CD1c-positive myeloid dendritic cell (primary cell): ENCODE measurements at regions not wholly inside any gene's neighbourhood (a gene's known extent, or its start where the extent isn't known, plus 50 kb on each side); places are given as distances from the start of the nearest gene placed in this dataset.
"Not testable (repeated sequence)": the region's sequence is repeated elsewhere in the genome, so short reads cannot be mapped to it uniquely, and the experiment has no call there.

Experiments
- DNase-seq: peaks from one replicate; pipeline ENCODE4 v3.0.0-alpha.2; 2016; ENCODE audit errors: extremely low spot score

- not testable (repeated sequence) for DNase-seq
These were observed 454.3 kb upstream of the SLITRK6 start for GRCh38 chr13:86253497-86253896.

GRCh38 chr13:86255820-86256219 is 456.6 kb upstream of the SLITRK6 start:
- not testable (repeated sequence) for DNase-seq

- DNase-seq, result no peak
These were observed 470.3 kb upstream of the SLITRK6 start for GRCh38 chr13:86269511-86269910.

GRCh38 chr13:86282442-86282841 is 483.2 kb upstream of the SLITRK6 start:
- no peak for DNase-seq

DNA sequence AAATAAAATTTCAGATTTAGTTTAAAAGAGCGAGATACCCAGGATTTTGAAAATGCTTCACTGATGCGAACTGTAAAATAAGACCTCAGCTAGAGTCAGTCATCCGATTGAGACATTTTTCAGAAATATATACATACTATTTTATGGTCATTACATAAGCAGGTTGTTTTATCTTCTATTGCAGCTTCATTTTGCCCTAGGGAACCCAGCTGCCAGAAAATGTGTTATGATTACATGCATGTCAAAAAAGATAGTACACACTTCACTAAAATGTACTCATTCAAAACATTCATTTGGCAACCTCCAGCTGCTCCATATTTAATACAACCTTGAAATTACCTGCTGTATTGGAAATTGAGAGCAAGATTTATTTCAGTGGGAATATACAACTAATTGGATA is 483.8 kb upstream of the SLITRK6 start:
- no peak for DNase-seq

GRCh38 chr13:86298725-86299124 is 499.5 kb upstream of the SLITRK6 start:
- no peak for DNase-seq

- no peak for DNase-seq
These were observed 499.9 kb upstream of the SLITRK6 start for GRCh38 chr13:86299128-86299527.

- no peak for DNase-seq
These were observed 510.7 kb upstream of the SLITRK6 start for GRCh38 chr13:86309881-86310280.

- no peak for DNase-seq
These were observed 514.2 kb upstream of the SLITRK6 start for GRCh38 chr13:86313421-86313820.

GRCh38 chr13:86318450-86318849 is 519.2 kb upstream of the SLITRK6 start:
- no peak for DNase-seq

GRCh38 chr13:86324191-86324590 is 525.0 kb upstream of the SLITRK6 start:
- no peak for DNase-seq

GRCh38 chr13:86355301-86355700 is 556.1 kb upstream of the SLITRK6 start:
- DNase-seq, result no peak

- DNase-seq, result no peak
These were observed 557.9 kb upstream of the SLITRK6 start for GRCh38 chr13:86357106-86357505.

GRCh38 chr13:86363749-86364148 is 564.5 kb upstream of the SLITRK6 start:
- not testable (repeated sequence) for DNase-seq

DNA sequence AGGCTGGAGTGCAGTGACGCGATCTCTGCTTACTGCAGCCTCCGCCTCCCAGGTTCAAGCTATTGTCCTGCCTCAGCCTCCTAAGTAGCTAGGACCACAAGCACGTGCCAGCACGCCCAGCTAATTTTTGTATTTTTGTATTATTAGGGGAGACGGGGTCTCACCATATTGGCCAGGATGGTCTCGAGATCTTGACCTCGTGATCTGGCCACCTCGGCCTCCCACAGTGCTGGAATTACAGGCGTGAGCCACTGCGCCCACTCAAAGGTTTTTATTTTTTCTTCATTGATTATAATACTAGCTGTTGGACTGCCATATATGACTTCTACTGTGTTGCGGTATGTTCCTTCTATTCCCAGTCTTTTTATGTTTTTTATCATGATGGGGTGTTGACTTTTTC is 569.7 kb upstream of the SLITRK6 start:
- DNase-seq, result no peak

DNA sequence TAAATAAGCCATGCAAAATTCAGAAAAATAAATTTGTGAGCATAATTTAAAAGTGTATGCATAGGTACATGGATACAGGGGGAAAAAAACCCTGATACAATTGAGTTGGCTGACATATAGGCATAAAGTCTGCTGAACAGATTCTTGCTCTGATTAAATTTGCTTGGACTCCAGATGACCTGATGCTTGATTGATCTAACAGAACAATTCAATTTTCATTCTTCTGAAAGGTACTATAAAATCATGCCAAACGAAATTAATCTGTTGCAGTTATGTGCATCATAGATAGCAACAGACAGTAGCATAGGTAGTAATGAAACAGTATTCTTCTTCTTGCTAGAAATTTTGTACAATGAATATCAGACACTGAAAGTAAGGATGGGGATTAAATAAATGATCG is 578.2 kb upstream of the SLITRK6 start:
- DNase-seq, result no peak

GRCh38 chr13:86378628-86379027 is 579.4 kb upstream of the SLITRK6 start:
- no peak for DNase-seq

GRCh38 chr13:86383151-86383550 is 583.9 kb upstream of the SLITRK6 start:
- DNase-seq, result no peak

GRCh38 chr13:86383561-86383960 is 584.3 kb upstream of the SLITRK6 start:
- no peak for DNase-seq

GRCh38 chr13:86397635-86398034 is 598.4 kb upstream of the SLITRK6 start:
- no peak for DNase-seq

DNA sequence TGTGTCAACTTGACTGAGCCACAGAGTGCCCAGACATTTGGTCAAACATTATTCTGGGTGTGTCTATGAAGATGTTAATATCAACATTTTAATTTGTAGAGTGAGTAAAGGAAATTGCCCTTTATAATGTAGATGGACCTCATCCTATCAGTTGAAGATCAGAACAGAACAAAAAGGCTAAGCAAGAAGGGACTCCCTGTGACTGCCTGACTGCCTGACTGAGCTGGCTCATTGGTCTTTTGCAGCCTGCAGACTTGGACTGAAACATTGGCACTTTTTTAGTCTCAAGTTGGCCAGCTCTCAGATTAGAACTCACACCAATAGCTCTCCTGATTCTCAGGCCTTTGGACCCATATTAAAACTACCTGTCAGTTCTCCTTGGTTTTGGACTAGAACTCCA is 600.4 kb upstream of the SLITRK6 start:
- no peak for DNase-seq

DNA sequence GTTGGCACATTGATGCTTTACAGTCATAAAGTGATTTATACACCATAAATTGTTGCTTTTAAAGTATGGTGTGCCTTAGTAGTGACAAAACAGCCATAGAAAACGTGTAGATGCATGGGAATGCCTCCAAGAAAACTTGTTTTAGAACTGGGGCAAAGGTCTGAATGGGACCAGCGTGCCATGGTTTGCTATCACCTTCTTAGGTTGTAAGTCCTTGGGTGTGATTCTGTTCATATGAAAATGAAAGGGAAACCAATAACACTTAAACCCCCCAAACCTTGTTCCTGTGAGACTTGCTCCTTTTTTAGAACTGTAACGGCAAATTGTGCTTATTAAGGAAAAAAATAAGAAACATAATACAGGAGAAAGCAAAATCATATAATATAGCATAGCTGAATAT is 603.3 kb upstream of the SLITRK6 start:
- no peak for DNase-seq

DNA sequence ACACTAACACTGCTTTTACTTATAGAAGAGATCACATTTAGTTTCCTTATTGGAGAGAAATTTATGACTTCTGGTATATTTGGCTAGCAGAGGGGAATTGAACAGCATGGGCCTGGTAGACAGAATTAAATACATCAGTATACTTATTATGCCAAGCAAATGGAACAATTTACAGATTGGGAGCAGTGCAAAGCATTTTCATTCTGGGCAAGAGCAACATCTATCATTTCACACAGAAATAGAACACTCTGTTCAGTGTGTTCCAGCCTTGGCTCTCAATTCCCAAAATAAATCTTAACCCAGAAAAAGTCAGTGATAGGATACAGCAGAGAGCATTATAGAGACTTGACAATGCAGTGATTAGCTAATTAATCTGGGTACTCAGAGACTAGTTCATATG is 604.0 kb upstream of the SLITRK6 start:
- DNase-seq, result no peak

DNA sequence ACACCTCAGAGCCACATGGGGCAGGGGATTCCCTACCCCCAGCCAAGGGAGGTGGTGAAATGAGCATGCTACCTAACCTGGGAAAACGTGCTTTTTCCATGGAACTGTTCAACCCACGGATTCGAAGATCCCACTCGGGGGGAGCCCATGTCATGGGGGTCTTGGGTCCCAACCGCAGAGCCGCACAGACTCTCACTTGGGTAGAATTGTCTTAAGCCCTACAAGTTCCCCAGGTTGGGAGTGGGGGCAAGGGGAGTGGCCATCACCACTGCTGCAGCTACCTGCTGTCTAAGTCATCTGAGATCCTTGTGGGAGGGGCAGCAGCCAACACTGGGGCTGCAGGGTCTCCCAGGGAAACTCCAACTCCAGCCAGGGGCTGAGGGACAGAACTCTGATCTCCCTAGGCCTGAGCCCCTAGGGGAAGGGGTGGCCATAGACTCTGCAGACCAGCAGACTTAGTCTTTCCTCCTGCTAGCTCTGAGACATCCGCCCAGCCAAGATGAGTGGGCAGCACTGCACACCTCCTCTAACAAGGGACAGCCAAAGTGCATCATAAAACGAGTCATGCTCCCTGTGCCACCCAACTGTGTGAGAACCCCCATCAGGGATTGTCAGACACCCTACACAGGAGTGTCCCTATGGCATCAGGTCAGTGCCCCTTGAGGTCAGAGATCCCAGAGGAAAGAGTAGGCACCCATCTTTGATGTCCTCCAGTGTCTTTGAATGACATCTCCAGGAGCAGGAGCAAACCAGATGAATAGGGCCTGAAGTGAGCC is 610.4 kb upstream of the SLITRK6 start:
- no peak for DNase-seq
